ENCODE measurements at regions not wholly inside any gene's neighbourhood (a gene's known extent, or its start where the extent isn't known, plus 50 kb on each side); places are given as distances from the start of the nearest gene placed in this dataset.

DNA sequence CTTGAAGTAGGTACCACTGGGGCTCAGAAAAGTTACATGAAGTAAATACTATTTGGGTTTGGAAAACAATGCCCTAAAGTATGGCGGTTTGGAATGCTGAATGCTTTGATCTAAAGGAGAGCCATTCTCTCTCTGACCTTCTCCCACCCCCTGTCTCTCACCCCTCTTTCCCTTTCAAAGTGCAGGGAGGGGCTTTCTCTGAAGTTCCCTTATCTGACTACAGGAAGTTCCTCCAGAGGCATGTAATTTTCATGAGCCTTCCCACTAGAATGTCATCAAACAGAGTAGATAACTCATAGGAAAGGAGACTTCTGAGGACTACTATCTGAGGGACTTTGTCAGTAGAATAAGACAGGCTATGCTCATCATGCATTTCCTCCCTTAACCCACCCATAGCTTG, 216.7 kb upstream of the PCSK2 start:
- CTCF ChIA-PET = interaction anchor here (0.5 kb wide), 1 partner anchor 761 kb away, joined by 4 read pairs; no protein-coding TSS in a partner anchor
- peaks cover 6% of the 10 kb centered on the region for H3K27me3 Mint-ChIP-seq (ENCODE audit: insufficient read depth, unreplicated experiment)
- Histone ChIP-seq H3K36me3 (ENCODE audit: control insufficient read depth, insufficient read depth, low read length) (no peaks in the 10 kb centered on the region), H3K9me3 (no peaks in the 10 kb centered on the region; the same call in 1 of the 2 replicates), H3K4me1 (peaks cover 7% of the 10 kb centered on the region; the same call in 1 of the 2 replicates), H3K27me3 (replicated peaks; ENCODE audit: control insufficient read depth, insufficient read depth, low read length) (no peaks in the 10 kb centered on the region), H3K4me3 (ENCODE audit: low read depth, low read length) (no peak overlapping the region)
- no peaks in the 10 kb centered on the region for H3K9me3 Mint-ChIP-seq (ENCODE audit: unreplicated experiment)
- no peaks in the 10 kb centered on the region for H3K4me1 Mint-ChIP-seq (ENCODE audit: low read depth, unreplicated experiment)
- no peaks in the 10 kb centered on the region for H3K36me3 Mint-ChIP-seq (ENCODE audit: insufficient read depth, unreplicated experiment)
- no TSS peak for BruUV-seq (replicated peaks)
- no peak for DNase-seq
- TF ChIP-seq CTCF (IDR thresholded peaks at IDR 0.05; ENCODE audit: insufficient read depth in 1 of 2, low read depth in 1 of 2, low read length in 1 of 2, severe bottlenecking in 1 of 2, unreplicated experiment in 1 of 2) = no peak
- H3K27ac Mint-ChIP-seq (ENCODE audit: unreplicated experiment) = no peak overlapping the region
- H3K4me3 Mint-ChIP-seq (ENCODE audit: unreplicated experiment) = no peak overlapping the region
- intact Hi-C loops (cut with micrococcal nuclease; ENCODE audit: unreplicated experiment) = no loop called here
- POLR2A ChIA-PET = no interaction called here

GRCh38 chr20:17012546-17013226, 214.2 kb upstream of the PCSK2 start:
- Mint-ChIP-seq H3K4me1 (ENCODE audit: low read depth, unreplicated experiment) (no peaks in the 10 kb centered on the region), H3K36me3 (ENCODE audit: insufficient read depth, unreplicated experiment) (no peaks in the 10 kb centered on the region), H3K4me3 (ENCODE audit: unreplicated experiment) (no peak overlapping the region), H3K27me3 (ENCODE audit: insufficient read depth, unreplicated experiment) (peaks cover 6% of the 10 kb centered on the region), H3K27ac (ENCODE audit: unreplicated experiment) (no peak overlapping the region), H3K9me3 (ENCODE audit: unreplicated experiment) (no peaks in the 10 kb centered on the region)
- no peak for DNase-seq
- Histone ChIP-seq H3K9me3 (no peaks in the 10 kb centered on the region; the same call in 1 of the 2 replicates), H3K4me3 (ENCODE audit: low read depth, low read length) (no peak overlapping the region), H3K36me3 (ENCODE audit: control insufficient read depth, insufficient read depth, low read length) (no peaks in the 10 kb centered on the region), H3K27me3 (replicated peaks; ENCODE audit: control insufficient read depth, insufficient read depth, low read length) (no peaks in the 10 kb centered on the region), H3K4me1 (peaks cover 7% of the 10 kb centered on the region; the same call in 1 of the 2 replicates)
- intact Hi-C loops (cut with micrococcal nuclease; ENCODE audit: unreplicated experiment) = no loop called here
- POLR2A ChIA-PET = no interaction called here
- CTCF ChIA-PET = no interaction called here
- no peak for TF ChIP-seq CTCF (IDR thresholded peaks at IDR 0.05; ENCODE audit: insufficient read depth in 1 of 2, low read depth in 1 of 2, low read length in 1 of 2, severe bottlenecking in 1 of 2, unreplicated experiment in 1 of 2)
- BruUV-seq (replicated peaks) = no TSS peak

DNA sequence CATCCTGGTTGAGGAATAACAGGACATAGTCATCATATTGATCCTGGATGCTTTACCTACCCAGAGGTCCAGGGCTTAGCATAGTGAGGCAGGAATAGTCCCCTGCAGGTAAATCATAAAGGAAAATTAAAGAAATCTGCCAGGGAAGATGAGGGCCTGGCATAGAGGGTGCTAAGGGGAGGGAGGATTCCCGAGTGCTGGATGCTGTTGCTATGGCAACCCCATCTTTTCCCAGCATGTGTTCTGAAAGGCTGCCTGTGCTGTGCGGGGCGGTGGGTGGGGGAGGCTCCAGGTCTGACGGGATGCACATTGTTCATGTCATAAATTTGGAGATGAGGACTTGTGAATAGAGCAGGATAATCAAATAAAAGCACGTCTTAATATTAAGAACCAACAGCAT, 212.6 kb upstream of the PCSK2 start:
- CTCF ChIA-PET = no interaction called here
- H3K4me1 Mint-ChIP-seq (ENCODE audit: low read depth, unreplicated experiment) = no peaks in the 10 kb centered on the region
- POLR2A ChIA-PET = no interaction called here

More for the DNA sequence above, 212.6 kb upstream of the PCSK2 start:
- no peaks in the 10 kb centered on the region for H3K36me3 ChIP-seq (ENCODE audit: control insufficient read depth, insufficient read depth, low read length)
- no peaks in the 10 kb centered on the region for H3K27me3 ChIP-seq (replicated peaks; ENCODE audit: control insufficient read depth, insufficient read depth, low read length)
- no peak for TF ChIP-seq CTCF (IDR thresholded peaks at IDR 0.05; ENCODE audit: insufficient read depth in 1 of 2, low read depth in 1 of 2, low read length in 1 of 2, severe bottlenecking in 1 of 2, unreplicated experiment in 1 of 2)
- no peak overlapping the region for H3K4me3 Mint-ChIP-seq (ENCODE audit: unreplicated experiment)
- no peak for DNase-seq
- peaks cover 6% of the 10 kb centered on the region; the same call in 1 of the 2 replicates for H3K4me1 ChIP-seq
- H3K9me3 ChIP-seq = no peaks in the 10 kb centered on the region; the same call in 1 of the 2 replicates
- H3K27ac Mint-ChIP-seq (ENCODE audit: unreplicated experiment) = no peak overlapping the region
- BruUV-seq (replicated peaks) = no TSS peak
- intact Hi-C loops (cut with micrococcal nuclease; ENCODE audit: unreplicated experiment) = no loop called here
- no peaks in the 10 kb centered on the region for H3K36me3 Mint-ChIP-seq (ENCODE audit: insufficient read depth, unreplicated experiment)
- H3K27me3 Mint-ChIP-seq (ENCODE audit: insufficient read depth, unreplicated experiment) = peaks cover 7% of the 10 kb centered on the region
- no peaks in the 10 kb centered on the region for H3K9me3 Mint-ChIP-seq (ENCODE audit: unreplicated experiment)
- H3K4me3 ChIP-seq (ENCODE audit: low read depth, low read length) = no peak overlapping the region

All from Caco-2 (cell line).